SKM-1 treated with dmso at 0.1 percent for 144 hours (cell line): ENCODE measurements at regions not wholly inside any gene's neighbourhood (a gene's known extent, or its start where the extent isn't known, plus 50 kb on each side); places are given as distances from the start of the nearest gene placed in this dataset.

Experiments
- DNase-seq: peaks from one replicate; lab custom pipeline; 2025; ENCODE audit not compliant: unreplicated experiment; lab: John Stamatoyannopoulos, UW

GRCh38 chr12:89946518-89947135 lies 238.0 kb upstream of the ATP2B1 start:
- DNase-seq = no peak

GRCh38 chr12:89945123-89945522 lies 236.5 kb upstream of the ATP2B1 start:
- no peak for DNase-seq

- no peak for DNase-seq
These were observed 234.8 kb upstream of the ATP2B1 start for GRCh38 chr12:89943463-89943862.

DNA sequence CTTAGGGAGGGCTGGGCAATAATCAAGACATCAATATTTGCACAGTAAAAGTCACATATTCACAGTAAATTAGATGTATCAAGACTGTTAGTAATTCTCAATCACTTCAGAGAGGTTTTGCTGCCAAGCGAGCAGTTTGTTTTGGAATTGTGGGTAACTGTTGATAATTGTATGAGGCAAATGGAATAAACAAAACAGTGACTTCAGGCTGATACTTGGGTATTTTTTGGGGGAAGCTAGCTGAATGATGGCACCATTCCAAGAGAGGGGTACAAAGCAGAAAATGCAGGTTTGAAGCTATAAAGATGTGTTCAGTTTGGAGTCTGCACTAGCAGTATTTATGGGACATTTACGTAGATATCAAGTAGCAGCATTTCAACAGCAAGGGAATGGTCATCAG lies 232.8 kb upstream of the ATP2B1 start:
- no peak for DNase-seq

DNA sequence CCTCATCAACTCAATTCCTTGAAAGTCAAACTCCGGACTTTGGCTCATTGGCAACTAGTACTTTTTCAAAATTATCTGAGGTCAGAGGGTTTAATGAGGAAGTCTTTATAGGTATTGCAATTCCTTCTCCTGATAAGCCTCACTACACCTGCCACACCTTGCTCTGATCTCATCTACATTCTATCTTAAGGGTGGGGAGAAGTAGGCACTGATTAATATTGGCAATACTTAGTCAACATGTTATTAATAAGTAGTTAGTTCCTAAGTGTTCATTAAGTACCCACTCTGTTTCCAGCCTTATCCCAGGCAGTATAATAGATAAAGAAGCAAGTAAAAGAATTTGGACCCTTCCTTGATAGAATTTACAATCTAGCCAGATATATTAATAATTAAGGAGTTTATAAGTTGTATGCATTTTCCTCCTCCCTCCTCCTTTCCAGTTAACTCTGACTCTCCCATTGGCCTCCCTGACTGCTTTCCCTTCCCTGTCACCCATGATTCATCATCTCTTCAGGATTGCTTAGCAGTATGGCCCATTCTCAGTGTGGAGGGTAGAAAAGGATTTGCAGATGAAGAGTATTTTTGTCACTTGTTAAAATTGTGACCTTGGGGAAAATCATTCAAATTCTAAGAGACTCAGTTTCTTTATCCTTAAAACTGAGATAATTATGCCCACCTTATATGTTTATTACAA lies 231.0 kb upstream of the ATP2B1 start:
- DNase-seq = no peak

- DNase-seq = no peak
These were observed 228.0 kb upstream of the ATP2B1 start for GRCh38 chr12:89936631-89937030.

DNA sequence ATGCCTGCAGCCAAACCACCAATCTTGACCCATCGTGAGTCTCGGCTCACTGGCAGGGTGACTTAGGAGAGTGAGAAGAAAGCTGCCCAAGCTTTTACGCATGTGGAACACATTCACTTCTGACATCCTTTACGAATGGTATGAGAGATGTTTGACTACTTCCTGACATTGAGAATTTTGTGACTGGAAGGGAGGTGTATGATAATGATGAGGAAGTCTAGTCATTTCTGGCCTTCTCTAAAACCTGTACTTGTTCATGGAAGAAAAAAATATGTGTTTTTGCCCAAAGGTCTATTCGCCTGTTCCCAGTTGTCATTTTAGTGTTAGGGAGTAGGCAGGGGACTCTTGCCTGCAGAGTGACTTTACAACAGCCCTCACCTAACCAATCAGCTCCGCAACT lies 227.2 kb upstream of the ATP2B1 start:
- DNase-seq = no peak

DNA sequence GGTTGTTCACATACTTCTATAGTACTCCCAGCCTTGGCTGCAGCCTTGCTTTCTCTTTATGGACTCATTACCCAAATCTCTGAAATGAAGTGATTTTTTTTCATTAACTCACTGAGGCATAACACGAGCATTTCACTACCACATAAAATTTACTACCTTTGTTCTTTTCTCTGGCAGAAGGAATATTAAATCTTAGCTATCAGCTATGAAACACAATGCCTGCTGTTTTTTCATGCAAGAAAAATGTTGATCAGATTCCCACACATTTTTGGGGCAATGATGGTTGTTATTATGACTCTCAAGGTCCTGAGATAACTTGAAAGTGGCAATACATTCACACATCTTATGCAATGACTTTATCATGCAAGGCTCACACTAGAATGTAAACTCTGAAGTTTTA lies 225.3 kb upstream of the ATP2B1 start:
- DNase-seq = no peak

GRCh38 chr12:89932954-89933353 lies 224.3 kb upstream of the ATP2B1 start:
- DNase-seq = no peak

- no peak for DNase-seq
These were observed 219.8 kb upstream of the ATP2B1 start for GRCh38 chr12:89928467-89928866.

GRCh38 chr12:89927226-89927698 lies 218.6 kb upstream of the ATP2B1 start:
- DNase-seq = peak; percentile 55

- DNase-seq = no peak
These were observed 215.6 kb upstream of the ATP2B1 start for GRCh38 chr12:89924191-89924590.

DNA sequence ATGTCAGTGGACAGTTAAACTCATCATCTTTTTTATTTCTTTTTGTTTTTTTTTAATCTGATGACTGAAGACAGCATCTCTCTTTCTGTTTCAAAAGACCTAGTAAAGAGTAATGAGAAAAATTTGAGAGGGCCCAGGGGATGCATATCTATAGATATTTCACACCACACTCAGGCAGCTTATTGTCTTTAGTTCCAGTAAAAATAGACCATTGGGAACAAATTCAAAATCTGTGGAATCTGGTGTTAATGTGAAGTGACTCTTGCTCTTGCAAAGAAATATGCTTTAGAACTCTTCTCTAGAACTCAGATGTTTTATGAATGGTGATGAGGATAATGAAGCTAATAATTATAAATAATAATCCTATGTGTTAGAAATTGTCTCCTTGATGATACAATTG lies 214.5 kb upstream of the ATP2B1 start:
- no peak for DNase-seq

DNA sequence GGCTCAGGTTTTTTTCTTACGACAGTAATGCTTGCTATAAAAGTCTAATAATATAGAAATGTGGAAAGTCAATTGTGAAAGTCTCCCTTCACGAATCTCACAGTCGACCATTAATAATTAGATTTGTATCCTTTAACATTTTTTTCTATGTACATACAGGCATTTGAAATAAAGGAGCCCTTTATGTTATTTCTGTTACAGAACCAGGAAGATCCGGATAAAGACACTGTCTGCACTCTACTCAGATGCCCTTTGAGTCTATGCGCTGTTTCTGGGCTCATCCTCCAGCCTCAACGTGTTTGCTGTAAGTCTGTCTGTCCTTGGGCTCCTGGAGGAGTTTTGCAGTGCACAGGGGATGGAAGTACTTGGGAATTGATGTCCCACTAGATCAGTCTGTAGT lies 212.2 kb upstream of the ATP2B1 start:
- DNase-seq = no peak

DNA sequence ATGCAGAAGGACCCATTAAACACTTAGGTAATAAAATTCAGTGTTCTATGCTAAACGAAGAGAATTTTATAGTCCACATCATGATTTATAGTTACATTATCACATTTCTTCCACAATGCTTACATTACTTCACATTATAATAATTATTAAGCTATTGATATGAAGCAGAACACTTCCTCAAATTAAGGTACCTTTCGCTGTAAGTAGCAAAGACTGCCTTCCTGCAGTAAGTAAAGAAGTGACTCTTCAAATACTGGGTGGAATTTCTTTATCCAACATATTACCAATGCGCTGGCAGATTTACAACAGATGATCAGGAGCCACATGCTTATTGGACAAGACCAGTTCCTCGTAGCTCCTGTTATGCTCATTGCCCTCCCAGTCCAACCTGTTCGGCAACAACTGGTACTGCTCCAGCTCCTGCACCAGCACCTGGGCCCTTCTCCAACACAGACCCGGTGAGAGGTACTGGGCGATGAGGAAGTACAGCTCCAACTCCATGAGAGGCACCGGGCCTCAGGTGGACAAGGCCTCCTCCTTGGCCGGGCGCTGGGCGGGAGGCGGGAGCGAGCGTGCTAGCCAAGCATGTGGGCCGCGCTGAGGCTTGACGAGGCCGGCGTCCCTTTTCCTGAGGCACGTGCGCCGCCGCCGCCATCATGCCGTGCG lies 210.7 kb upstream of the ATP2B1 start:
- DNase-seq = no peak

GRCh38 chr12:89918172-89918846 lies 209.7 kb upstream of the ATP2B1 start:
- DNase-seq = no peak

- DNase-seq = no peak
These were observed 201.1 kb upstream of the ATP2B1 start for GRCh38 chr12:89909753-89910152.

GRCh38 chr12:89907659-89908058 lies 199.0 kb upstream of the ATP2B1 start:
- DNase-seq = no peak

DNA sequence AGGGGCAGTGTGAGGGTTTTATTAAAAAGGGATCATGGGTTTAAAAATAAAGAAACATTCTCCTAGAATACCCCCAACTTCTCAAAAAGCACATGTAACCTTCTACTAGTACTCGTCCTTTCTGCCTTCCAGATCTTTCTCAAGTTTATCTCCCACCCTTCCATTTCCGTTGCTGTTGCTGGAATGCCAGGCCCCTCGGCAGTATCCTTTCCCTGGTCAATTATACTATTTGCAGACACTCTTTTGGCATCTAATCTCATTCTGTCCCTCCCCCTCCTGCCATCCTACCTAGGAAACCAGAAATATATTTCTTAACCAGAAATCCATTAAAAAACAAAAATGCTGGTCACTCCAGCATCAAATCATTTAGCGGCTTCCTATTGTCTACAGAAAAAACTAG lies 198.2 kb upstream of the ATP2B1 start:
- DNase-seq = no peak

GRCh38 chr12:89906178-89906577 lies 197.5 kb upstream of the ATP2B1 start:
- DNase-seq = no peak

- DNase-seq = no peak
These were observed 193.4 kb upstream of the ATP2B1 start for GRCh38 chr12:89901906-89902642.
